Raji (cell line): ENCODE measurements at regions not wholly inside any gene's neighbourhood (a gene's known extent, or its start where the extent isn't known, plus 50 kb on each side); places are given as distances from the start of the nearest gene placed in this dataset.
A peak's percentile ranks its signal among the peaks of the same experiment; 100 is the strongest.

Experiments used
- POLR2A ChIP-seq: IDR thresholded peaks from 2 replicates; pipeline ENCODE4 v1.6.1; 2011; ENCODE audit warnings: low read depth, low read length, control low read depth; ENCODE audit not compliant: insufficient read depth

DNA sequence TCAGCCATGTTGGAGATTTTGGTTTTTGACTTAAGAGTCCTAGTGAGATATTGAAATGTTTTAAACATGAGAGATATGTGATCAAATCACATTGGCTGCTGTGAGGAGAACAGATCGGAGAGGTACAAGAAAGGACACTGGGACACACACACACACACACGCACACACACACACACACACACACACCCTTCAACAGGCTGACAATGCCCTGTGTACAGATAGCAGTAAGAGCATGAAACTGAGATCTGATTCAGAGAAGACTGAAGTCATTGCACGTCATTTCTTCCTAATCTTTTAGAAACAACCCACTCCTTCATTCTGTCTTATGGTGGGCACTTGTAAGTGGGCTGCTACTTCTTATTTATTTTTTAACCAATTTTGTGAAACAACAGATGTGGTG, 200.5 kb upstream of the E2F8 start:
- no peak for TF ChIP-seq POLR2A

DNA sequence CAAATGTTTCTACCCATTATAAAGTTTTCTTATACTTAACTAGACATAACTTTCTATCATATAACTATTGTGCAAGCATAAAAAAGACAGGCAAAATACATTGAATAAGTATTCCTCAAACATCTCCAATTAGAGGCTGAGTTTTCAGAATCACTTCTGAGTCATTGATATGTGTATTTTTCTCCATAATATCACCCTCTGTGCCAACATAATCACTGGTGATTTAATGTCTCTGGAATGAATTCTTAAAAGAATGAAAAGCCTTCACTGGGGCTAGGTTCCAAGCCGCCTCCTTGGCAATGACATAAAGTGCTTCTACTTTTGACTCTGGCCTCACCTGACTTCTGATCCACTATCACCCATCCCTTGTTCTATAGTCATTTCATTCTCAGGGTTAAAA, 197.0 kb upstream of the E2F8 start:
- no peak for TF ChIP-seq POLR2A

GRCh38 chr11:19436932-19437331, 196.2 kb upstream of the E2F8 start:
- no peak for TF ChIP-seq POLR2A

DNA sequence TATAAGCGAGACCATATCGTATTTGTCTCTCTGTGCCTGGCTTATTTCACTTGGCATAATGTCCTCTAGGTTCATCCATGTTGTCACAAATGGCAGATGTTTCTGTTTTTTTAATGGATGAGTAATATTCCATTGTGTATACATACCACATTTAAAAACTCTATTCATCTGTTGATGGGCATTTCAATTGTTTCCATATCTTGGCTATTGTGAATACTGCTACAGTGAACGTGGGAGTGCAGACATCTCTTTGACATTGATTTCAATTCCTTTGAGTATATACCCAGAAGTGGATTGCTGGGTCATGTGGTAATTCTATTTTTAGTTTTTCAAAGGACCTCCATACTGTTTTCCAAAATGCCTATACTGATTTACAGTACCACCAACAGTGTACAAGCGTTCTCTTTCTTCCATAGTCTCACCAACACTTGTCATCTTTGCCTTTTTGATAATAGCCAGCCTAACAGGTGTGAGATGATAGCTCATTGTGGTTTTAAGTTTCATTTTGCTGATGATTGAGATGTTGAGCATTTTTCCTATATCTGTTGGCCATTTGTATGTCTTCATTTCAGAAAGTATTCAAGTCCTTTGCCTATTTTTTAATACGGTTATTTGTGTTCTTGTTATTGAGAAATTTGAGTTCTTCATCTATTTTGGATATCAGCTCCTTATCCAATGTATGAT, 194.7 kb upstream of the E2F8 start:
- no peak for TF ChIP-seq POLR2A

- no peak for TF ChIP-seq POLR2A
Measured at GRCh38 chr11:19433791-19434190, 193.0 kb upstream of the E2F8 start.

DNA sequence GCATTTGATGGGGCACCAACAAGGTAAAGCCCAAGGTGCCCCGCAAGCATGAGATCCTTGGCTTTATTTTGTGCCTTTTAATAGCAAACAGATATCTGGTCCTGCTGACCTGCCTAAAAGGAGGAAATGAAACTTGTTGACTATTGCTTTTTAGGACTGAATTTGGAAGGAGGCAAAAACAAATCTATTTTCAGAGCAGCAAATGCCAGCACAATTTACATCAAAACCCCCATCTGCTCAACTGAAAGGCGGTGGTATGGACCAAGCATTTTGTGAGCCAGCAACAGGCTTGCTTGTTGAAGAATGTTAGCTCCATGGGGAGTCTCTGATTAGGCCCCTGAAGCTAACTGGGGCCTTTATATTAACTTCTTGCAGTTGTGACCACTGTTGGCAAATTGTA, 192.6 kb upstream of the E2F8 start:
- TF ChIP-seq POLR2A = no peak

GRCh38 chr11:19432370-19433061, 191.8 kb upstream of the E2F8 start:
- peak; percentile 50; the same call in 1 of the 2 replicates for TF ChIP-seq POLR2A

- TF ChIP-seq POLR2A = no peak
Measured at GRCh38 chr11:19430754-19431398, 190.1 kb upstream of the E2F8 start.

DNA sequence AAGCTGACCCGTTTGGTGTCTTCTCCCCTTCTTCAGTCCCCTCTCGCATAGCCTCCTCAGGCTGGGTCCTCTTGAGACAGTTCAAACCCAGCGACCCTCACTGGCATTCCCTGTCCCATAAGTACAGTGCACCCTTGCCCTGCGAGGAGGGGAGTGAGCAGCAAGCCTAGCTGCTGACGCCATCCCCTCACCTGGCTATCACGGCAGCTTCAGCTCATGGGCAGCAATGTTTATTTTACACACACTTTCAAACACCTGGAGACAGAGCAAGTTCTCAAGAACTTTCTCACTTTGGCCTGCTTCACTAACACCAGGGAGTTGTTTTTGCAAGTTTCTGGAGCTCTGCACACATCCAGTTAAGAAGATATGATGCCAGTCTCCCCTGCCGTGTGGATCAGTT, 189.6 kb upstream of the E2F8 start:
- TF ChIP-seq POLR2A = no peak

- TF ChIP-seq POLR2A = no peak
Measured at GRCh38 chr11:19429108-19429760, 188.5 kb upstream of the E2F8 start.

GRCh38 chr11:19428206-19429002, 187.7 kb upstream of the E2F8 start:
- TF ChIP-seq POLR2A = no peak

GRCh38 chr11:19426756-19427403, 186.1 kb upstream of the E2F8 start:
- TF ChIP-seq POLR2A = no peak

DNA sequence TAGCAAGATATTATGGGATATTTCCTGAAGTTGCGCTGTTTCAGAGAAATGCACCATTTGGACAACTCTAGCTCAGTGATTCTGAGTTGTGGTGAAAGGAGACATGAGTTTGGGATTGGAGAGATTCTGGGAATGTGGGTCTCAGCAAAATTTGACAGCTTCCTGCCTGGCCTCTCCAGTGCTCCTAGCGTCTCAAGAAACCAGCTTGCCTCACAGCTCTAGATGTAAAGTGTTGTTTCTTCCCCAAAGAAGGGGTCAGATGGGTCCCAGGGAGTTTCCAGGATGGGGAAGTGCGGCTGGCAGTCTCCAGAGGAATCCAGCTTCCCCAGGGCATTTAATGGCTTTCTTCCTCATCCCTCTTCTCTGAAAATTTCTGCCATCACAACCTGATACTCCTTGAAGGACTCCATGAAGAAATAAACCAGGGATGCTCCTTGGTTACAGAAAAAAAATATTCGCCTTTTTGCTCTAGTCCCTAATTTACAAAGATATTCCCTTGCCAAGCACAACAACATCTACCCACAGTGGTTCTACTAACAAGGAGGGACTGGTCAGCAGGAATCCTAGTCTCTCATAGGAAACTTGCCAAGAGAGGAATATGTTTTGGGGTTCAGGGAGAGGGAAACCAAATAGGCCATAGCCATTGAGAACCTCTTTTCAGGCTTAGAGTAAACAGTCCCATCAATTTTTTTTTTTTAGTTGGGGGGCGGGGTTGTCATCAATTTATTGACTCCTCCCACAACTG, 185.4 kb upstream of the E2F8 start:
- TF ChIP-seq POLR2A = no peak

DNA sequence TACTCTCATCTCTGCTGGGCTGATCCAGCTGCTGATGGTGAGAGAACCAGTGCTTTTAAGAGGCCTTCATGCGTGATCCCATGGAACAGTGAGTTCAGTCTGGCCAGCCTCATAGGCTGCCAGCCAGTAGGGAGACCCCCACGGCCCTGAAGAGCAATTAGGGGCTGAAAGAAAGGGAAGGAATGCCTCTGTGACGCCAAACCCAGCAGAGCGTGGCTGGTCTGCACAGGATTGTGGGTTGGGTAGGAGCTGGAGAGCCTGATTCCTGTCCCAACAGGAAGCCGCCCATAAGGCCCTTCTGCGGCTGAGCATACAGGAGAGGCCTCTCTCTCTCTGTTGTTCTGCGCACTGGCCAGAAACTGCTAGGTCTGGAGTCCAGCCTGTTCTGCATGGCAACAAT, 181.5 kb upstream of the E2F8 start:
- TF ChIP-seq POLR2A = no peak
